HEK293T (cell line): ENCODE measurements at regions not wholly inside any gene's neighbourhood (a gene's known extent, or its start where the extent isn't known, plus 50 kb on each side); places are given as distances from the start of the nearest gene placed in this dataset.

ENCODE experiments used
- BHLHE40 ChIP-seq: fragments of 450-650 bp; IDR thresholded peaks from 2 replicates; pipeline ENCODE4 v1.6.1; 2016; ENCODE audit warnings: mild to moderate bottlenecking, moderate library complexity, borderline replicate concordance
- CTBP1 ChIP-seq: fragments of 450-650 bp; IDR thresholded peaks from 2 replicates; pipeline ENCODE4 v1.6.1; 2016; ENCODE audit warnings: borderline replicate concordance
- ELF4 ChIP-seq: fragments of 450-650 bp; IDR thresholded peaks from 2 replicates; pipeline ENCODE4 v1.6.1; 2017; ENCODE audit warnings: antibody characterized with exemption
- FOXA1 ChIP-seq: fragments of 450-650 bp; IDR thresholded peaks from 2 replicates; pipeline ENCODE4 v1.6.1; 2016; ENCODE audit warnings: mild to moderate bottlenecking
- FOXK2 ChIP-seq: fragments of 450-650 bp; IDR thresholded peaks from 2 replicates; pipeline ENCODE4 v1.6.1; 2016; ENCODE audit warnings: mild to moderate bottlenecking
- FOXM1 ChIP-seq: fragments of 450-650 bp; IDR thresholded peaks from 2 replicates; pipeline ENCODE4 v1.6.1; 2017; ENCODE audit warnings: mild to moderate bottlenecking, borderline replicate concordance
- L3MBTL2 ChIP-seq: fragments of 450-650 bp; conservative IDR thresholded peaks from 2 replicates; pipeline ENCODE4 v1.6.1; 2016; ENCODE audit warnings: mild to moderate bottlenecking
- NFRKB ChIP-seq: fragments of 450-650 bp; IDR thresholded peaks from 2 replicates; pipeline ENCODE4 v1.6.1; 2016; ENCODE audit warnings: mild to moderate bottlenecking, moderate library complexity
- SP1 ChIP-seq: fragments of 450-650 bp; IDR thresholded peaks from 2 replicates; pipeline ENCODE4 v1.6.1; 2017
- SUZ12 ChIP-seq: fragments of 450-650 bp; IDR thresholded peaks from 2 replicates; pipeline ENCODE4 v1.6.1; 2016; ENCODE audit warnings: mild to moderate bottlenecking
- TARDBP ChIP-seq: fragments of 450-650 bp; IDR thresholded peaks from 2 replicates; pipeline ENCODE4 v1.6.1; 2016
- ZNF384 ChIP-seq: fragments of 450-650 bp; IDR thresholded peaks from 2 replicates; pipeline ENCODE4 v1.6.1; 2016

DNA sequence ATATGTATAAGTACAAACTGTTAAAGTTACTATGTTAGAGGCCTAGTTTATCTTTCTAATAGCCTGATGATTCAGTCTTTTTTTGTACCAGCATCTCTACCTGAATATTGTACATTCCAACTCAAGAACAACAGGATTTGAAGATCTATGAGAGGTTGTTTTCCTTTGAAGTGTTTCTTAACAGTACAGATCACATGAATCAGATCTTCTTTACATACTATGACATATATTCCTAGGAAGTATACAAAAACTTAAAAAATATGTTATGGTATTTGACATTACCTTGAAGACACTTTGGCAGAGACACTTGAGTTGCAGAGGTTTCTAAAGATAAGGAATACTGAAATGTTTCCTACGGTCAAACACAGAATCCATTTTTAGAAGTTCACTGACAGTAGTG, 1280.9 kb downstream of the KCNT2 start:
- TF ChIP-seq FOXA1 (no peak), TARDBP (no peak), SUZ12 (no peak), ELF4 (no peak), BHLHE40 (no peak), CTBP1 (no peak), NFRKB (no peak), ZNF384 (no peak), FOXK2 (no peak), SP1 (no peak), L3MBTL2 (no peak), FOXM1 (no peak)
